ENCODE measurements at regions not wholly inside any gene's neighbourhood (a gene's known extent, or its start where the extent isn't known, plus 50 kb on each side); places are given as distances from the start of the nearest gene placed in this dataset.

GRCh38 chr16:51723036-51723724, 572.1 kb upstream of the SALL1 start:
- H2AK5ac ChIP-seq (ENCODE audit: low read depth, low read length) = no peak overlapping the region
- H3K36me3 ChIP-seq (replicated peaks in 1 of 2; ENCODE audit: control insufficient read depth in 2 of 2, insufficient read depth in 2 of 2, low read length in 2 of 2) = no peaks in the 10 kb centered on the region
- H3K18ac ChIP-seq (ENCODE audit: low read length) = no peak overlapping the region
- no peak overlapping the region for H3K14ac ChIP-seq (ENCODE audit: low read length)
- peaks cover 0 to 11% of the 10 kb centered on the region in 2 donors for H3K4me1 ChIP-seq (ENCODE audit: control insufficient read depth in 2 of 2, insufficient read depth in 1 of 2, low read depth in 1 of 2, low read length in 2 of 2)
- no peak overlapping the region for H3K4ac ChIP-seq (ENCODE audit: low read length)
- H2BK12ac ChIP-seq (ENCODE audit: low read length) = no peak overlapping the region
- no peak for DNase-seq (ENCODE audit: low spot score)
- no peak overlapping the region for H3K27ac ChIP-seq (replicated peaks; ENCODE audit: low read length)
- no peak overlapping the region for H3K4me2 ChIP-seq (ENCODE audit: insufficient read depth, low read length, poor library complexity, severe bottlenecking)
- peaks cover 0 to 3% of the 10 kb centered on the region in 2 donors for H3K9me3 ChIP-seq (replicated peaks in 1 of 2; ENCODE audit: control insufficient read depth in 2 of 2, insufficient read depth in 1 of 2, low read depth in 1 of 2, low read length in 2 of 2)
- H2AFZ ChIP-seq (ENCODE audit: low read length) = peak overlapping the region; percentile 28
- no peak overlapping the region for H2BK15ac ChIP-seq (ENCODE audit: low read length)
- H3K9ac ChIP-seq (ENCODE audit: low read depth, low read length, poor library complexity) = no peak overlapping the region
- no peak overlapping the region for H2BK120ac ChIP-seq (ENCODE audit: low read depth, low read length)
- no peak overlapping the region for H4K8ac ChIP-seq (ENCODE audit: low read depth, low read length)
- no peak overlapping the region for H2BK5ac ChIP-seq (ENCODE audit: low read length)
- no peak overlapping the region for H3K23ac ChIP-seq (ENCODE audit: low read depth, low read length, poor library complexity)
- H3K4me3 ChIP-seq (ENCODE audit: low read length in 2 of 2) = no peak overlapping the region
- no CpG with 5 or more reads among the region's 8 CpGs for whole genome bisulfite sequencing, 2 donors (ENCODE audit: extremely low coverage in 2 of 2, insufficient read length in 2 of 2, insufficient replicate concordance in 1 of 2)
- H4K91ac ChIP-seq (ENCODE audit: low read depth, low read length, poor library complexity) = no peak overlapping the region
- H3K79me1 ChIP-seq (ENCODE audit: low read depth, low read length) = no peaks in the 10 kb centered on the region
- no peaks in the 10 kb centered on the region for H3K27me3 ChIP-seq (ENCODE audit: control insufficient read depth in 3 of 3, insufficient read depth in 3 of 3, low read depth in 1 of 3, low read length in 3 of 3)

- Histone ChIP-seq H2BK5ac (ENCODE audit: low read length) (no peak overlapping the region), H3K9me3 (replicated peaks in 1 of 2; ENCODE audit: control insufficient read depth in 2 of 2, insufficient read depth in 1 of 2, low read depth in 1 of 2, low read length in 2 of 2) (peaks cover 0 to 3% of the 10 kb centered on the region in 2 donors), H3K4me3 (ENCODE audit: low read length in 2 of 2) (no peak overlapping the region), H3K27ac (replicated peaks; ENCODE audit: low read length) (no peak overlapping the region), H4K91ac (ENCODE audit: low read depth, low read length, poor library complexity) (no peak overlapping the region), H3K4ac (ENCODE audit: low read length) (no peak overlapping the region), H2BK15ac (ENCODE audit: low read length) (no peak overlapping the region), H3K4me2 (ENCODE audit: insufficient read depth, low read length, poor library complexity, severe bottlenecking) (no peak overlapping the region), H3K18ac (ENCODE audit: low read length) (no peak overlapping the region), H3K36me3 (replicated peaks in 1 of 2; ENCODE audit: control insufficient read depth in 2 of 2, insufficient read depth in 2 of 2, low read length in 2 of 2) (no peaks in the 10 kb centered on the region), H2AFZ (ENCODE audit: low read length) (no peak overlapping the region), H3K9ac (ENCODE audit: low read depth, low read length, poor library complexity) (no peak overlapping the region), H3K79me1 (ENCODE audit: low read depth, low read length) (no peaks in the 10 kb centered on the region), H2BK12ac (ENCODE audit: low read length) (no peak overlapping the region), H3K23ac (ENCODE audit: low read depth, low read length, poor library complexity) (no peak overlapping the region), H3K27me3 (ENCODE audit: control insufficient read depth in 3 of 3, insufficient read depth in 3 of 3, low read depth in 1 of 3, low read length in 3 of 3) (no peaks in the 10 kb centered on the region), H3K14ac (ENCODE audit: low read length) (no peak overlapping the region), H2BK120ac (ENCODE audit: low read depth, low read length) (no peak overlapping the region), H3K4me1 (ENCODE audit: control insufficient read depth in 2 of 2, insufficient read depth in 1 of 2, low read depth in 1 of 2, low read length in 2 of 2) (peaks cover 0 to 11% of the 10 kb centered on the region in 2 donors), H4K8ac (ENCODE audit: low read depth, low read length) (no peak overlapping the region), H2AK5ac (ENCODE audit: low read depth, low read length) (no peak overlapping the region)
- no peak for DNase-seq (ENCODE audit: low spot score)
Observed at GRCh38 chr16:51722467-51722866, 571.4 kb upstream of the SALL1 start.

GRCh38 chr16:51719376-51719775, 568.3 kb upstream of the SALL1 start:
- no peak overlapping the region for H2AK5ac ChIP-seq (ENCODE audit: low read depth, low read length)
- no peak overlapping the region for H2BK12ac ChIP-seq (ENCODE audit: low read length)
- no peaks in the 10 kb centered on the region for H3K27me3 ChIP-seq (ENCODE audit: control insufficient read depth in 3 of 3, insufficient read depth in 3 of 3, low read depth in 1 of 3, low read length in 3 of 3)
- peaks cover 0 to 2% of the 10 kb centered on the region in 2 donors for H3K9me3 ChIP-seq (replicated peaks in 1 of 2; ENCODE audit: control insufficient read depth in 2 of 2, insufficient read depth in 1 of 2, low read depth in 1 of 2, low read length in 2 of 2)
- no peak overlapping the region for H3K4me3 ChIP-seq (ENCODE audit: low read length in 2 of 2)
- H4K8ac ChIP-seq (ENCODE audit: low read depth, low read length) = no peak overlapping the region
- no CpG with 5 or more reads among the region's 3 CpGs for WGBS, 2 donors (ENCODE audit: extremely low coverage in 2 of 2, insufficient read length in 2 of 2, insufficient replicate concordance in 1 of 2)
- H2BK120ac ChIP-seq (ENCODE audit: low read depth, low read length) = no peak overlapping the region
- H3K4me1 ChIP-seq (ENCODE audit: control insufficient read depth in 2 of 2, insufficient read depth in 1 of 2, low read depth in 1 of 2, low read length in 2 of 2) = peaks cover 3 to 11% of the 10 kb centered on the region in 2 donors
- H3K79me1 ChIP-seq (ENCODE audit: low read depth, low read length) = no peaks in the 10 kb centered on the region
- H3K36me3 ChIP-seq (replicated peaks in 1 of 2; ENCODE audit: control insufficient read depth in 2 of 2, insufficient read depth in 2 of 2, low read length in 2 of 2) = peaks cover 0 to under 1% of the 10 kb centered on the region in 2 donors
- H3K9ac ChIP-seq (ENCODE audit: low read depth, low read length, poor library complexity) = no peak overlapping the region
- no peak overlapping the region for H3K23ac ChIP-seq (ENCODE audit: low read depth, low read length, poor library complexity)
- no peak overlapping the region for H2AFZ ChIP-seq (ENCODE audit: low read length)
- no peak overlapping the region for H3K18ac ChIP-seq (ENCODE audit: low read length)
- DNase-seq (ENCODE audit: low spot score) = no peak
- no peak overlapping the region for H2BK15ac ChIP-seq (ENCODE audit: low read length)
- H3K27ac ChIP-seq (replicated peaks; ENCODE audit: low read length) = no peak overlapping the region
- H3K4ac ChIP-seq (ENCODE audit: low read length) = no peak overlapping the region
- H2BK5ac ChIP-seq (ENCODE audit: low read length) = no peak overlapping the region
- no peak overlapping the region for H3K14ac ChIP-seq (ENCODE audit: low read length)
- no peak overlapping the region for H3K4me2 ChIP-seq (ENCODE audit: insufficient read depth, low read length, poor library complexity, severe bottlenecking)
- no peak overlapping the region for H4K91ac ChIP-seq (ENCODE audit: low read depth, low read length, poor library complexity)

GRCh38 chr16:51716195-51716594, 565.1 kb upstream of the SALL1 start:
- H3K23ac ChIP-seq (ENCODE audit: low read depth, low read length, poor library complexity) = no peak overlapping the region
- no peak overlapping the region for H3K4ac ChIP-seq (ENCODE audit: low read length)
- H2BK120ac ChIP-seq (ENCODE audit: low read depth, low read length) = no peak overlapping the region
- peaks cover 0 to 1% of the 10 kb centered on the region in 2 donors for H3K36me3 ChIP-seq (replicated peaks in 1 of 2; ENCODE audit: control insufficient read depth in 2 of 2, insufficient read depth in 2 of 2, low read length in 2 of 2)
- no peak overlapping the region for H3K27ac ChIP-seq (replicated peaks; ENCODE audit: low read length)
- no peak overlapping the region for H3K9ac ChIP-seq (ENCODE audit: low read depth, low read length, poor library complexity)
- H2BK15ac ChIP-seq (ENCODE audit: low read length) = no peak overlapping the region
- H2AK5ac ChIP-seq (ENCODE audit: low read depth, low read length) = no peak overlapping the region
- H3K27me3 ChIP-seq (ENCODE audit: control insufficient read depth in 3 of 3, insufficient read depth in 3 of 3, low read depth in 1 of 3, low read length in 3 of 3) = peaks cover 0 to 2% (median 0%) of the 10 kb centered on the region in 3 experiments
- H3K79me1 ChIP-seq (ENCODE audit: low read depth, low read length) = no peaks in the 10 kb centered on the region
- H3K9me3 ChIP-seq (replicated peaks in 1 of 2; ENCODE audit: control insufficient read depth in 2 of 2, insufficient read depth in 1 of 2, low read depth in 1 of 2, low read length in 2 of 2) = peaks cover 0 to 5% of the 10 kb centered on the region in 2 donors
- DNase-seq (ENCODE audit: low spot score) = no peak
- no peak overlapping the region for H2BK12ac ChIP-seq (ENCODE audit: low read length)
- H3K14ac ChIP-seq (ENCODE audit: low read length) = no peak overlapping the region
- H3K4me2 ChIP-seq (ENCODE audit: insufficient read depth, low read length, poor library complexity, severe bottlenecking) = no peak overlapping the region
- no peak overlapping the region for H3K4me3 ChIP-seq (ENCODE audit: low read length in 2 of 2)
- no peak overlapping the region for H4K91ac ChIP-seq (ENCODE audit: low read depth, low read length, poor library complexity)
- H2BK5ac ChIP-seq (ENCODE audit: low read length) = no peak overlapping the region
- H3K18ac ChIP-seq (ENCODE audit: low read length) = no peak overlapping the region
- no peak overlapping the region for H4K8ac ChIP-seq (ENCODE audit: low read depth, low read length)
- no peak overlapping the region for H2AFZ ChIP-seq (ENCODE audit: low read length)
- WGBS, 2 donors (ENCODE audit: extremely low coverage in 2 of 2, insufficient read length in 2 of 2, insufficient replicate concordance in 1 of 2) = no CpG with 5 or more reads among the region's 1 CpG
- peaks cover 0 to 4% of the 10 kb centered on the region in 2 donors for H3K4me1 ChIP-seq (ENCODE audit: control insufficient read depth in 2 of 2, insufficient read depth in 1 of 2, low read depth in 1 of 2, low read length in 2 of 2)

Data from neuronal stem cell (in vitro differentiated cells).